Hepatocyte (in vitro differentiated cells): ENCODE measurements at regions not wholly inside any gene's neighbourhood (a gene's known extent, or its start where the extent isn't known, plus 50 kb on each side); places are given as distances from the start of the nearest gene placed in this dataset.

Experiments used
- DNase-seq: peaks from one replicate; pipeline ENCODE4 v3.0.0-alpha.2; 2016; ENCODE audit warnings: low spot score
- H2AFZ ChIP-seq: fragments of 200-600 bp; sonication (generic); 2 replicates; pipeline ENCODE4 v1.6.0; 2016; ENCODE audit warnings: antibody characterized with exemption, mild to moderate bottlenecking
- H3K27ac ChIP-seq: fragments of 200-600 bp; sonication (generic); 2 replicates; pipeline ENCODE4 v1.5.1; 2016; ENCODE audit warnings: mild to moderate bottlenecking
- H3K27me3 ChIP-seq: fragments of 200-600 bp; sonication (generic); 2 replicates; pipeline ENCODE4 v1.6.1; 2016
- H3K36me3 ChIP-seq: fragments of 200-600 bp; sonication (generic); replicated peaks from 2 replicates; pipeline ENCODE4 v1.5.1; 2016; ENCODE audit warnings: low read depth; ENCODE audit not compliant: insufficient read depth
- H3K4me1 ChIP-seq: fragments of 200-600 bp; sonication (generic); 2 replicates; pipeline ENCODE4 v1.5.1; 2016; ENCODE audit warnings: mild to moderate bottlenecking, moderate library complexity; ENCODE audit not compliant: insufficient read depth
- H3K4me2 ChIP-seq: fragments of 200-600 bp; sonication (generic); 2 replicates; pipeline ENCODE4 v1.6.0; 2016
- H3K4me3 ChIP-seq: fragments of 200-600 bp; sonication (generic); 2 replicates; pipeline ENCODE4 v1.5.1; 2016; ENCODE audit warnings: mild to moderate bottlenecking
- H3K79me2 ChIP-seq: fragments of 200-600 bp; sonication (generic); 2 replicates; pipeline ENCODE4 v1.6.0; 2017; ENCODE audit warnings: mild to moderate bottlenecking
- H3K9me2 ChIP-seq: fragments of 200-600 bp; sonication (generic); replicated peaks from 2 replicates; pipeline ENCODE4 v1.6.0; 2017; ENCODE audit warnings: mild to moderate bottlenecking; ENCODE audit not compliant: insufficient read depth
- H3K9me3 ChIP-seq: fragments of 200-600 bp; sonication (generic); 2 replicates; pipeline ENCODE4 v1.5.1; 2016; ENCODE audit warnings: low read depth, mild to moderate bottlenecking
- H4K20me1 ChIP-seq: fragments of 200-600 bp; sonication (generic); 2 replicates; pipeline ENCODE4 v1.6.0; 2016; ENCODE audit warnings: mild to moderate bottlenecking; ENCODE audit not compliant: insufficient read depth, poor library complexity, severe bottlenecking
- CTCF ChIP-seq: fragments of 200-600 bp; sonication (generic); IDR thresholded peaks from 2 replicates; pipeline ENCODE4 v1.5.1; 2016; ENCODE audit warnings: antibody characterized with exemption, mild to moderate bottlenecking; ENCODE audit not compliant: poor library complexity
- EZH2 ChIP-seq: fragments of 200-600 bp; sonication (generic); IDR thresholded peaks from 2 replicates; pipeline ENCODE4 v1.6.1; 2016; ENCODE audit warnings: antibody characterized with exemption, mild to moderate bottlenecking, borderline replicate concordance
- EZH2phosphoT487 ChIP-seq: fragments of 200-600 bp; sonication (generic); IDR thresholded peaks from one replicate; pipeline ENCODE4 v1.6.1; 2018; ENCODE audit warnings: antibody characterized with exemption, mild to moderate bottlenecking, low read depth, moderate library complexity; ENCODE audit not compliant: unreplicated experiment, severe bottlenecking
- WGBS: methylation state at CpG from one replicate; pipeline ENCODE4 v1.1.6; 2016; ENCODE audit warnings: low lambda C conversion rate; ENCODE audit errors: missing lambda C conversion rate; 5-methylcytosine and 5-hydroxymethylcytosine counted together

DNA sequence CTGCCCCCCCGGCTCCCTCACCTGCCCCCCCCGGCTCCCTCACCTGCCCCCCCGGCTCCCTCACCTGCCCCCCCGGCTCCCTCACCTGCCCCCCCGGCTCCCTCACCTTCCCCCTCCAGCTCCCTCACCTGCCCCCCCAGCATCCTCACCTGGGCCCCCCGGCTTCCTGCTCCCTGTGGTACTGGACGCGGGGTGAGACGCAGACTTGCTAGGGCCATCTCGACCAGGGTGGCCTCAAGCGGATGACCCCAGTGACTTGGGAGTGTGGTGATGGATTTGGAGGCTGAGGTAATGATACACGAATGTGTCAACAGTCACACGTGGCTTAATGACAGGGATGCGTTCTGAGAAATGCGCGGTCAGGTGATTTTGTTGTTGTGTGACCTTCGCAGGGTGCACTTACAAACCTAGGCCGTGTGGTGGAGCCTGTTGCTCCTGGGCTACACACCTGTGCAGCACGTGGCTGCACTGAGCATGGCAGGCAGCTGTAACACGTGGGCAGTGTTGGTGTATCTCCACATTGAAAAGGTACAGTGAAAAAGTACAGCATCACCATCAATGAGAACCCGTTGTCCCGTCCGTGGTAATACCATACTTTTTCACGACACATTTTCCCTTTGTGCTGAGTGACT, 197.8 kb downstream of the TEX29 start:
- no peaks in the 10 kb centered on the region for H4K20me1 ChIP-seq
- no peaks in the 10 kb centered on the region for H3K9me3 ChIP-seq
- H3K9me2 ChIP-seq = no peaks in the 10 kb centered on the region
- H3K4me1 ChIP-seq = no peaks in the 10 kb centered on the region
- TF ChIP-seq EZH2 = no peak
- no peak for TF ChIP-seq EZH2phosphoT487
- no peak for TF ChIP-seq CTCF
- H2AFZ ChIP-seq = no peak overlapping the region
- no peaks in the 10 kb centered on the region for H3K79me2 ChIP-seq
- H3K36me3 ChIP-seq = no peaks in the 10 kb centered on the region
- no peak for DNase-seq
- H3K4me3 ChIP-seq = no peak overlapping the region
- H3K27me3 ChIP-seq = peaks cover 10% of the 10 kb centered on the region
- 85% methylated on average over 19 of the region's 24 CpGs for WGBS
- no peak overlapping the region for H3K4me2 ChIP-seq
- no peak overlapping the region for H3K27ac ChIP-seq

GRCh38 chr13:111519041-111519440, 198.6 kb downstream of the TEX29 start:
- H3K9me3 ChIP-seq = no peaks in the 10 kb centered on the region
- DNase-seq = no peak
- H3K36me3 ChIP-seq = no peaks in the 10 kb centered on the region
- H4K20me1 ChIP-seq = no peaks in the 10 kb centered on the region
- H3K79me2 ChIP-seq = no peaks in the 10 kb centered on the region
- H3K27ac ChIP-seq = no peak overlapping the region
- H2AFZ ChIP-seq = no peak overlapping the region
- H3K4me3 ChIP-seq = no peak overlapping the region
- peaks cover 10% of the 10 kb centered on the region for H3K27me3 ChIP-seq
- whole genome bisulfite sequencing = 87% methylated on average over 8 of the region's 8 CpGs
- no peak for TF ChIP-seq CTCF
- TF ChIP-seq EZH2 = no peak
- TF ChIP-seq EZH2phosphoT487 = no peak
- no peaks in the 10 kb centered on the region for H3K4me1 ChIP-seq
- H3K4me2 ChIP-seq = no peak overlapping the region
- H3K9me2 ChIP-seq = no peaks in the 10 kb centered on the region

- WGBS = 89% methylated on average over 25 of the region's 25 CpGs
- TF ChIP-seq EZH2 (no peak), CTCF (no peak), EZH2phosphoT487 (no peak)
Measured at GRCh38 chr13:111519490-111520170, 199.2 kb downstream of the TEX29 start.

More at GRCh38 chr13:111519490-111520170, 199.2 kb downstream of the TEX29 start:
- DNase-seq = no peak
- no peak overlapping the region for H3K27ac ChIP-seq
- no peaks in the 10 kb centered on the region for H4K20me1 ChIP-seq
- no peaks in the 10 kb centered on the region for H3K79me2 ChIP-seq
- H3K9me3 ChIP-seq = no peaks in the 10 kb centered on the region
- peaks cover 10% of the 10 kb centered on the region for H3K27me3 ChIP-seq
- no peaks in the 10 kb centered on the region for H3K9me2 ChIP-seq
- H3K4me2 ChIP-seq = no peak overlapping the region
- no peaks in the 10 kb centered on the region for H3K36me3 ChIP-seq
- no peak overlapping the region for H3K4me3 ChIP-seq
- H3K4me1 ChIP-seq = no peaks in the 10 kb centered on the region
- H2AFZ ChIP-seq = no peak overlapping the region
